ENCODE measurements at regions not wholly inside any gene's neighbourhood (a gene's known extent, or its start where the extent isn't known, plus 50 kb on each side); places are given as distances from the start of the nearest gene placed in this dataset.
"Not testable (repeated sequence)": the region's sequence is repeated elsewhere in the genome, so short reads cannot be mapped to it uniquely, and the experiment has no call there.

- intact Hi-C loops (cut with DNase I): no loop called here
- ATAC-seq (ENCODE audit: poor library complexity) (no peak), DNase-seq (no peak)
Measured at GRCh38 chr9:108742191-108742590, 113.6 kb downstream of the ACTL7B start.

DNA sequence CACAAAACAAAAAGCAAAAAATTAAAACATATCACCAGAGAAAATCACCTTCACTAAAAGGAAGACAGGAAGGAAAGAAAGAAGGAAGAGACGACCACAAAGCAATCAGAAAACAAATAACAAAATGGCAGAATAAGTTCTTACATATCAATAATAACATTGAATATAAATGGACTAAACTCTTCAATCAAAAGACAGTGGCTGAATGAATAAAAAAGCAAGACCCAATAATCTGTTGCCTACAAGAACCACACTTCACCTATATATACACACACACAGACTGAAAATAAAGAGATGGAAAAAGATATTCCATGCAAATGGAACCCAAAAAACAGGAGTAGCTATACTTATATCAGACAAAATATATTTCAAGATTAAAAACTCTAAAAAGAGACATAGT, 124.5 kb downstream of the ACTL7B start:
- intact Hi-C loops (cut with DNase I): not testable (repeated sequence)

DNA sequence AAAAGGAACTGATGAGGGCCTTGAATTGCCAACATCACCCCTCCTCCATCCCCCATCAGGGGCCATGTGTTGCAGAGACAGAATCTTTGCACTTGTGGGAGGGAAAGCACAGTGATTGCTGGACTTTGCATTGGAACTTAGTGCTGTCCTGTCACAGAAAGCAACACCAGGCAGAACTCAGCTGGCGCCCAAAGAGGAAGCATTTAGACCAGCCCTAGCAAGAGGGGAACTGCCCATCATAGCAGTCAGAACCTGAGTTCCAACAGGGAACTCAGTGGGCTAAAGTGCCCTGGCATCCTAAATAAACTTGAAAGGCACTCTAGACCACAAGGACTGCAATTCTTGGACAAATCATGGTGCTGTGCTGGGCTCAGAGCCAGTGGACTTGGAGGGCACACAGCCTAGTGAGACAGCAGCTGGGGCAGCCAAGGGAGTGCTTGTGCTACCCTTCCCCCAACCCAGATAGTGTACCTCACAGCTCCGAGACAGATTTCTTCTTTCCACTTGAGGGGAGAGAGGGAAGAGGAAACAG, 128.1 kb downstream of the ACTL7B start:
- DNase-seq: peak; percentile 80
- intact Hi-C loops (cut with DNase I): no loop called here

More for the DNA sequence above, 124.5 kb downstream of the ACTL7B start:
- not testable (repeated sequence) for ATAC-seq (ENCODE audit: poor library complexity); DNase-seq

GRCh38 chr9:108724652-108725051, 131.1 kb downstream of the ACTL7B start:
- intact Hi-C loops (cut with DNase I): no loop called here
- ATAC-seq (ENCODE audit: poor library complexity): no peak
- DNase-seq: no peak

More for the DNA sequence above, 128.1 kb downstream of the ACTL7B start:
- peak; percentile 97 for ATAC-seq (ENCODE audit: poor library complexity)

DNA sequence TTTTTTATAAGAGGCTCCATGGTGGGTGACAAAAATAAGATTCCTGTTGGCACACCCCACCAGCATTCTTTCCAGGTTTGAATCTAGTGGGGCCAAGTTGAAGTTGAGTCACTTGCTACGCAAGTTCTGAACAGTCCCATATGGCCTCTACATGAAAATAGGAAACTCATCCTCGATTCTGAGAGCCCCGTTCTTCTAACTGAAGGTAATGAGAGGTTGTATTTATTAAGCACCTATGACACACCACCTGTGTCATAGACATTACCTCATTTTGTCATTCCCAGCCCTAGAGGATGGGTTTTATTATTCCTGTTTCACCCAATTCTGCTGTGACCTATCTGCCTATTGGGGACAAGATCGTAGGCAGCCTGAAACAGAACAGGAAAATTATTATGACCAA, 131.7 kb downstream of the ACTL7B start:
- DNase-seq (no peak), ATAC-seq (ENCODE audit: poor library complexity) (no peak)
- intact Hi-C loops (cut with DNase I): no loop called here

DNA sequence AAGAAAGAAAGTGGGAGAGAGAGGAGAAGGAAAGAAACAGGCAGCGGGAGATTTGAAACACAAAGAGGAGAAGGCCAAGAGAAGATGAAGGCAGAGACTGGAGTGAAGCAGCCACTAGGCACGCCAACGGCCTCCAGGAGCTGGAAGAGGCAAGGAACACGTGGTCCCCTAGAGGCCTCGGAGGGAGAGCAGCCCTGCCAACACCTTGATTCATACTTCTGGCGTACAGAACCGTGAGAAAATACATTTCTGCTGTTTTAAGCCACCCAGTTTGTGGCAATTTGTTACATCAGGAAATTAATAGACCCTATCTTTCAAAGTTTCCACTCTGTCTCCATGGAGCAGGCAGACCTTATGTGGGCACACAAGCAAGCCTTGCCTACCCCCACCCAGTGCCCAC, 133.4 kb downstream of the ACTL7B start:
- DNase-seq (no peak), ATAC-seq (ENCODE audit: poor library complexity) (no peak)

GRCh38 chr9:108720191-108720642, 135.6 kb downstream of the ACTL7B start:
- DNase-seq (no peak), ATAC-seq (ENCODE audit: poor library complexity) (no peak)
- intact Hi-C loops (cut with DNase I): no loop called here

More for the DNA sequence above, 133.4 kb downstream of the ACTL7B start:
- intact Hi-C loops (cut with DNase I): no loop called here

GRCh38 chr9:108710424-108710823, 145.4 kb downstream of the ACTL7B start:
- no peak for ATAC-seq (ENCODE audit: poor library complexity)
- intact Hi-C loops (cut with DNase I): no loop called here
- no peak for DNase-seq

GRCh38 chr9:108709997-108710396, 145.8 kb downstream of the ACTL7B start:
- DNase-seq: no peak
- no peak for ATAC-seq (ENCODE audit: poor library complexity)
- intact Hi-C loops (cut with DNase I): no loop called here

GRCh38 chr9:108709126-108709525, 146.7 kb downstream of the ACTL7B start:
- no peak for DNase-seq
- ATAC-seq (ENCODE audit: poor library complexity): no peak
- intact Hi-C loops (cut with DNase I): no loop called here

GRCh38 chr9:108708448-108708847, 147.3 kb downstream of the ACTL7B start:
- DNase-seq (no peak), ATAC-seq (ENCODE audit: poor library complexity) (no peak)
- intact Hi-C loops (cut with DNase I): no loop called here

DNA sequence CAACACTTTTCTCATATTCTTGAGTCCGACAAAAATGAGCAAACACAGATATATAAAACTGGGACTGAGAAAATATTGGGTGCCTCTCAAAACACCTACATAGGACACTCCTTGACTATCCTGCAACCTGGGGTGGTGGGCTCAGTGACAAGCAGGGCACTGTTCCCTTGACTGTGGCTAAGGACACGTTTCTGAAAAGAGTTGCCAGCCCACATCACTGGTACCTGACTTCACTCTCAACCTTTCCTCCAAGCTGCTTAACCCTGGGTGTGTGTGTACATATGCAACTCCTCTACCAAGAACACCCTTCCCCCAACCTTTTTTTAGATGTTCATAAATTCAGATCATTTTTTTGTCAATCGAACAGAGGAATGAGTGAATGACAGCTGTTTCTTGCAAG, 148.7 kb downstream of the ACTL7B start:
- ATAC-seq (ENCODE audit: poor library complexity) (no peak), DNase-seq (no peak)
- intact Hi-C loops (cut with DNase I): no loop called here

GRCh38 chr9:108704156-108704852, 151.5 kb downstream of the ACTL7B start:
- intact Hi-C loops (cut with DNase I): no loop called here
- no peak for ATAC-seq (ENCODE audit: poor library complexity)
- no peak for DNase-seq

- intact Hi-C loops (cut with DNase I): no loop called here
- ATAC-seq (ENCODE audit: poor library complexity) (no peak), DNase-seq (no peak)
Measured at GRCh38 chr9:108703429-108703828, 152.4 kb downstream of the ACTL7B start.

GRCh38 chr9:108702681-108703080, 153.1 kb downstream of the ACTL7B start:
- DNase-seq: no peak
- no peak for ATAC-seq (ENCODE audit: poor library complexity)
- intact Hi-C loops (cut with DNase I): no loop called here

DNA sequence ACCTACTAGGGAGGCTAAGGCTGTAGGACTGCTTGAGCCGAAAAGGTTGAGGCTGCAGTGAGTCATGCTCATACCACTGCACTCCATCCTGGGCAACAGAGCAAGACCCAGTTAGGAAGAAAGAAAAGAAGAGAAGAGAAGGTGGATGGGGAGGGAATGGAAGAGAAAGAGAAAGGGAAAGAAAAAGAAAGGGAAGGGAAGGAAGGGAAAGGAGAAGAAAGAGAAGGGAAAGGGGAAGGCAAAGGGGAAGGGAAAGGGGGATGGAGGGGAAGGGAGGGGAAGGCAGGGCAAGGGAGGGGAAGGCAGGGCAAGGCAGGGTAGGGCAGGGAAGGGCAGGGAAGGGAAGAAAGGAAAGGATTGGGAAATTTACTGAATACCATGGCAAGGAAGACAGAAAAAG, 157.0 kb downstream of the ACTL7B start:
- DNase-seq (no peak), ATAC-seq (ENCODE audit: poor library complexity) (no peak)
- intact Hi-C loops (cut with DNase I): no loop called here

- intact Hi-C loops (cut with DNase I): no loop called here
- no peak for DNase-seq
- ATAC-seq (ENCODE audit: poor library complexity): no peak
Measured at GRCh38 chr9:108698231-108698630, 157.6 kb downstream of the ACTL7B start.

DNA sequence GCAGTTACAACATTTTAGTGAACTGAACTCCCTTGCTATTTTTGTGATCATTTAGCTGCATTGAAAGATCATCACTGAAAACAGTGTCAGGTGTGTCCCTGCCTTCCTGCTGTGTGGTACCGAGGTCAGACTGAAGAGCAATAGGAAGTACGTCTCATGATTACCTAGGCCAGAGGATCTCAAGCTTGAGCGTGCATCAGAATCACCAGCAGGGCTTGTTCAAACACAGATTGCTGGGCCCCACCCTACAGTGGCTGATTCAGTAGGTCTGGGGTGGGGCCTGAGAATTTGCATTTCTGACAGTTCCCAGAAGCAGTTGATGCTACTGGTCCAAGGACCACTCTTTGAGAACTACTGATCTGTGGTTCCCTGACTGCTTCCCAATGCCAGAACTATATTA, 159.6 kb downstream of the ACTL7B start:
- DNase-seq (no peak), ATAC-seq (ENCODE audit: poor library complexity) (no peak)
- intact Hi-C loops (cut with DNase I): no loop called here

DNA sequence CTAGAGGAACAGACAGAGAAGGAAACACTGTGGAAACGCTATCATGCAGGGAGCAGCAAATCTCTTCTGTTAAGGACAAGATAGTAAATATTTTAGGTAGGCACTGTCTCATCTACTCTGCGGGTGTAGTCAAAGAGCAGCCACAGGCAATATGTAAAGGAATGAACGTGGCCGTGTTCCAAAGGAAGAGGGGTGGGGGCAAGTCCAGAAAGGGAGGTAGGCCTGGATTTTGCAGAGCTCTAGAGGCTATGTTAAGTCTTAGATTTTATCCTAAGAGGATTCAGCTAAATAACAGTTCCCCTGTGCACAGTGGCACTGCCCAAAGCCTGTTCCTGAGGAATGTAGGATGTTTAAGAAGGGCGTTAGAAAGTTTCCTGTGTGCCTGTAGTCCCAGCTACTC, 161.6 kb downstream of the ACTL7B start:
- ATAC-seq (ENCODE audit: poor library complexity): no peak
- intact Hi-C loops (cut with DNase I): no loop called here

GRCh38 chr9:108691614-108692013, 164.2 kb downstream of the ACTL7B start:
- DNase-seq: no peak

More for the DNA sequence above, 161.6 kb downstream of the ACTL7B start:
- DNase-seq: no peak

GRCh38 chr9:108688676-108689075, 167.1 kb downstream of the ACTL7B start:
- intact Hi-C loops (cut with DNase I): no loop called here
- no peak for ATAC-seq (ENCODE audit: poor library complexity)
- DNase-seq: no peak

More at GRCh38 chr9:108691614-108692013, 164.2 kb downstream of the ACTL7B start:
- intact Hi-C loops (cut with DNase I): no loop called here
- no peak for ATAC-seq (ENCODE audit: poor library complexity)
